ENCODE measurements at regions not wholly inside any gene's neighbourhood (a gene's known extent, or its start where the extent isn't known, plus 50 kb on each side); places are given as distances from the start of the nearest gene placed in this dataset.
A peak's percentile ranks its signal among the peaks of the same experiment; 100 is the strongest.

DNA sequence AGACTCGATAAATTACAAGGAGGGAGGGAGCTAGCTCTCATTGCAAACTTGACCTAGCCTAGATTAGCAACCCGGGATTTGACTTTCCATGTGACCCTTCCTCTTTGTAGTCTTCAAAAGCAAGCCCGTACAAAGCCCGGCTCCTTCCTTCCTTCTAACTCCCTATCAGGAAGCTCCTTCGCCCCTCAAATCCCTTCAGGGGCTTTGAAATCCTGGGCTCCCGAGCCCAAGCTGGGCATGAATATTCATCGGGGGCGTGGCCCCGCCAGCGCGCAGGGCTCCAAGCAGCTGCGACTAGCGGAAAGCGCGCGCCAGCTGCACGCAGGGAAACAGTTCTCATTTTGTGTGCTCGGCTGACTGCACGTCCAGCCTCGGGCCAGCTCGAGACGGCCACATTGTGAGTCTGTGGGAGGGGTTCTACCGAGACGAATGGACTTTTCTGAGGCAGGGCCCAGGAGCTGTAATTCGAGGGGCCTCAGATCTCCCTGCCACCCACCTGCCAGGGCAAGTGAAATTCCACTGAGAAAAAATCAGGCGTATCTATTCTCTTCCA, 84.0 kb upstream of the PELI1 start:
- peak overlapping the region; percentile 48 for H3K4me3 ChIP-seq (replicated peaks; ENCODE audit: low read depth, low read length)
- peak; percentile 65 for DNase-seq (ENCODE audit: low read depth)
- TF ChIP-seq, protein P1, sequence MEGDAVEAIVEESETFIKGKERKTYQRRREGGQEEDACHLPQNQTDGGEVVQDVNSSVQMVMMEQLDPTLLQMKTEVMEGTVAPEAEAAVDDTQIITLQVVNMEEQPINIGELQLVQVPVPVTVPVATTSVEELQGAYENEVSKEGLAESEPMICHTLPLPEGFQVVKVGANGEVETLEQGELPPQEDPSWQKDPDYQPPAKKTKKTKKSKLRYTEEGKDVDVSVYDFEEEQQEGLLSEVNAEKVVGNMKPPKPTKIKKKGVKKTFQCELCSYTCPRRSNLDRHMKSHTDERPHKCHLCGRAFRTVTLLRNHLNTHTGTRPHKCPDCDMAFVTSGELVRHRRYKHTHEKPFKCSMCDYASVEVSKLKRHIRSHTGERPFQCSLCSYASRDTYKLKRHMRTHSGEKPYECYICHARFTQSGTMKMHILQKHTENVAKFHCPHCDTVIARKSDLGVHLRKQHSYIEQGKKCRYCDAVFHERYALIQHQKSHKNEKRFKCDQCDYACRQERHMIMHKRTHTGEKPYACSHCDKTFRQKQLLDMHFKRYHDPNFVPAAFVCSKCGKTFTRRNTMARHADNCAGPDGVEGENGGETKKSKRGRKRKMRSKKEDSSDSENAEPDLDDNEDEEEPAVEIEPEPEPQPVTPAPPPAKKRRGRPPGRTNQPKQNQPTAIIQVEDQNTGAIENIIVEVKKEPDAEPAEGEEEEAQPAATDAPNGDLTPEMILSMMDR (IDR thresholded peaks at IDR 0.05; ENCODE audit: low read length, missing control alignments), result no peak

DNA sequence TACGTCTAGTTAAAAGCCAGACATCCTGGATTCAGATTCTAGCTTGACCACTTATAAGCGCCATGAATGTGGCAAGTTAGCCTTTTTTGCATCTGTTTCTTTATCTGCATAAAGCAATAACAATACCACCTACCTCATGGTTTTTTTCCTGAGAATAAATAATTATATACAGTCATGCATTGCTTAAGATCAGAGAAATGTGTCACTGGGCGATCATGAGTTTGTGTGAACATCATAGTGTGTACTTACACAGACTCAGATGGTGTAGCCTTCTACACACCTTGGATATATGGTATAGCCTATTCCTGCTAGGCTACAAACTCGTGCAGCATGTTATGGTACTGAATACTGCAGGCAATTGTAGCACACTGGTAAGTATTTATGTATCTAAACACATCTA, 84.7 kb upstream of the PELI1 start:
- no peak overlapping the region for H3K4me3 ChIP-seq (replicated peaks; ENCODE audit: low read depth, low read length)
- TF ChIP-seq, protein P1 (IDR thresholded peaks at IDR 0.05; ENCODE audit: low read length, missing control alignments), result no peak
- no peak for DNase-seq (ENCODE audit: low read depth)

DNA sequence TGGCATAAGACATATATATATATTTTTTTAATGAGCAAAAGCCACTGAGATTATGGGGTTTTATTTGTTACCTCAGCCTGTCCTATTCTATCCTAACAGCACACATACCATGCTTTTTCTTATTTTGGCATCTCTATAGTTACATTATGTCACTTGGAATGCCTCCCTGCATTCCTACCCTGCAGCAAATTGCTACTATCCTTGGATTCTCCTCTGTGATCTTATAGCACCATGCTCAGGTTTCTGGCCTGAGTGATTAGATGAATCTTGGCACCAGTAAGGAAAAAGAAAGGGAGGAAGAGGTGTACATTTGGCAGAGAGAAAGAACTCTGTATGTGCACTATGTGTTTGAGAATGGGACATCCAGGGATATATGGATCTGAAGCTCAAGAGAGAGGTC, 86.3 kb upstream of the PELI1 start:
- H3K4me3 ChIP-seq (replicated peaks; ENCODE audit: low read depth, low read length), result no peak overlapping the region
- no peak for DNase-seq (ENCODE audit: low read depth)
- TF ChIP-seq, protein P1 (IDR thresholded peaks at IDR 0.05; ENCODE audit: low read length, missing control alignments), result no peak

DNA sequence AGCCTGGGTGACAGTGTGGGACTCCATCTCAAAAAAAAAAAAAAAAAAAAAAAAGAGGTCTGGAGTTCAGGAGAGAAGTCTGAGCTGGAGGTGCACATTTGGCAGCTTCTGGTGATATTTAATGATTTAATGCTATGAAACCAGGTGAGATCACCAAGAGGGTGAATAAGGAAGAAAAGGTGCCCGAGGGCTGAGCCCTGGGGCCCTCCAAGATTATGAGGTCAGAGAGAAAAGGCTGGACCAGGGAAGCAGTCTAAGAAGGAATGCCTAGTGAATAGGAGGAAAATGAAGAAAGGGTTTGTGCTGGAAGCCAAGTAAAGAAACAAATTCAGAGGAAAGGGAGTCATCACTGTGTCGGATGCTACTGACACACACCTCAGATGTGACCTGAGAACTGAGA, 88.0 kb upstream of the PELI1 start:
- DNase-seq (ENCODE audit: low read depth), result no peak
- TF ChIP-seq, protein P1 (IDR thresholded peaks at IDR 0.05; ENCODE audit: low read length, missing control alignments), result no peak
- no peak overlapping the region for H3K4me3 ChIP-seq (replicated peaks; ENCODE audit: low read depth, low read length)

DNA sequence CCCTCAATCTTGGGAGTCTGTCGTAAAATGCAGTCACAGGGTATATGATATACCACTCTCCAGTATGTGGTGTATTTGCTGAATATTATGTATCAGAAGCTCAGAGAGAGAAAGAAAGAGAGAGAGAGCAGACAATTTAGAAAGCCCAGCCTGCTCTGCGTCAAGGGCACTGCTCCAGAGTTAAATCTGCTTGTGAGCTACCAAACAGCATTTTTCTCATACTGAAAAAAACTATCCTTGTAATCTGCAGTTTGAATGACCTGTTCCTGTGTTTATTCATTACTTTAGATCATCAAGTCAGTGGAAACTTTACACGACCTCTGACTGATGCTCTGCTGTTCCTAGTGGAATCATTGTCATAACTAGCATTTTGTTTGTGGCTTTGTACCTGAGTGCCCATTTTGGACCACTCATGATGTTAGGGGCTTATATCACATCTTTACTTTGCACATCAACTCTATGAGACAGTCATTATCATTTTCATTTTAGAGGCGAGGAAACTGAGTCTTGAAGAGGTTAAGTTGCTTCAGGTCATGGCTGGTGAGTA, 89.2 kb upstream of the PELI1 start:
- no peak overlapping the region for H3K4me3 ChIP-seq (replicated peaks; ENCODE audit: low read depth, low read length)
- TF ChIP-seq, protein P1 (IDR thresholded peaks at IDR 0.05; ENCODE audit: low read length, missing control alignments), result no peak
- DNase-seq (ENCODE audit: low read depth), result no peak

DNA sequence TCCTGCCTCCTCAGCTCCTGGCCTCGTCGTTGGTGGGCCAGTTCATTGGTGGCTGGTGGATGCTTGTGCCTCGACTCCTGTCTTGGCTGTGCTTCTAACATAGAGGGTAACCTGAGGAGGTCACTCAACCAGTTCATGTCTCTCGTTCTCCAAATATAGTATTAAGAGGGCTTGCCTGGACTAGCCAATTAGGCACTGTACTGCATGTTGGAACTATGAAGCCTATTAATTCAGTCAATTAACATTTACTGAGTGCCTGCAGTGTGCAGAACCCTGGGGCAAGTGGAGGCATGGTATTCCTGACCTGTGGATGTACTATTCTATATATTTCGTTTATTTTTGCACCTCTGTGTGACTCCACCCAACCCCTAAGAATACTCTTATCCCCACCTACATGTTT, 89.9 kb upstream of the PELI1 start:
- no peak for DNase-seq (ENCODE audit: low read depth)
- H3K4me3 ChIP-seq (replicated peaks; ENCODE audit: low read depth, low read length), result no peak overlapping the region
- TF ChIP-seq, protein P1 (IDR thresholded peaks at IDR 0.05; ENCODE audit: low read length, missing control alignments), result no peak

DNA sequence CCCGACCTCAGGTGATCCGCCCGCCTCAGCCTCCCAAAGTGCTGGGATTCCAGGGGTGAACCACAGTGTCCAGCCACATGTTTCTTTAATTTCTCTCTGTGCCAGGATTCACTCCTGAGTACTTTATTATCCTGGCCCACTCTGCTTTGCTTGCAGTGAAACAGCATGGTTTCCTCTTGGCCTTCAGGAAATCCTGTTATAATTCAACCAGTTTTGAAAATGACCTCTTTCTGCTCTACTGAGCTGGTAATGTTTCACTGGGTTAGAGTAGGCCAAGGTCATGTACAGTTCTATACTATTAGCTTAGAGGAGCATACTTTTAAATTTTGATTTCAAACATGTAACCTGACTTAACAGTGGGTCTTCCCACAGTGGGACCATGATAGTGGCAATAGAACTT, 90.6 kb upstream of the PELI1 start:
- no peak for DNase-seq (ENCODE audit: low read depth)
- TF ChIP-seq, protein P1 (IDR thresholded peaks at IDR 0.05; ENCODE audit: low read length, missing control alignments), result no peak
- no peak overlapping the region for H3K4me3 ChIP-seq (replicated peaks; ENCODE audit: low read depth, low read length)

All from fibroblast of pulmonary artery (primary cell).